ENCODE measurements at regions not wholly inside any gene's neighbourhood (a gene's known extent, or its start where the extent isn't known, plus 50 kb on each side); places are given as distances from the start of the nearest gene placed in this dataset.

DNA sequence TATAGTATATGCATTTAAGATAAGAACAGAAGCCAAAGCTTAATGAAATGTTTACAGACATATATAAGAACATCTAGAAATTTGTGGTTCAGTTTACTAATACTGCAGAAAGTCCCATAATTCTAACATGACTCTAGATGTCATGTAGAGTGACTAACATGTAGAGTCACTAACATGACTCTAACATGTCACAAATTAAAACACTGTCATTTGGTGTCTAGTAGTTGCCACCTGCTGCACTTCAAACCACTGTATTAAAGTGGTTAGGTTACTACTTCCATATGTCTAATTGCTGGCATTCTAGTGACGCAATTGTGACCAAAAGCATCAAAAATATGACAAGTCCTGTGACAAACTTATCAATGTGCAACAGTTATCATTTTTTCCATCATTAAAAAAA is 100.2 kb upstream of the WDR75 start:
- ChIA-PET POLR2A (no interaction called here), CTCF (no interaction called here)
- no peak for TF ChIP-seq POLR2AphosphoS5 (IDR thresholded peaks at IDR 0.05; ENCODE audit: low read depth, low read length)
- TF ChIP-seq SIN3A (IDR thresholded peaks at IDR 0.05; ENCODE audit: borderline replicate concordance, insufficient read depth, low read depth, low read length): no peak
- TF ChIP-seq CTCF (IDR thresholded peaks at IDR 0.05): no peak
- TF ChIP-seq TCF7L2 (IDR thresholded peaks at IDR 0.05; ENCODE audit: low read depth, low read length): no peak
- TF ChIP-seq REST (IDR thresholded peaks at IDR 0.05; ENCODE audit: insufficient read depth in 1 of 2, low read depth in 2 of 2, low read length in 1 of 2): no peak
- peaks cover 10% of the 10 kb centered on the region; the same call in 1 of the 2 replicates for H3K9me3 ChIP-seq (ENCODE audit: control insufficient read depth, insufficient read depth, low read depth, low read length)
- H3K27me3 ChIP-seq (ENCODE audit: control insufficient read depth, insufficient read depth, low read length): no peaks in the 10 kb centered on the region
- in situ Hi-C loops (cut with HindIII; ENCODE audit: low pct_unique_long_range_greater_than_20kb, low sequenced_read_pairs) (no loop called here), intact Hi-C loops (cut with micrococcal nuclease; ENCODE audit: unreplicated experiment) (no loop called here)
- no peaks in the 10 kb centered on the region for H3K36me3 ChIP-seq (ENCODE audit: control insufficient read depth, insufficient read depth, low read length)
- no peak overlapping the region for H3K27ac ChIP-seq (ENCODE audit: low read length)
- no peaks in the 10 kb centered on the region for H3K4me1 ChIP-seq (ENCODE audit: control insufficient read depth, insufficient read depth, low read length)
- ATAC-seq (no peak), DNase-seq (ENCODE audit: low read depth, low spot score) (no peak)
- no peak overlapping the region for H3K4me3 ChIP-seq (ENCODE audit: low read depth in 2 of 2, low read length in 2 of 2)
- no TSS peak for BruUV-seq (replicated peaks)

DNA sequence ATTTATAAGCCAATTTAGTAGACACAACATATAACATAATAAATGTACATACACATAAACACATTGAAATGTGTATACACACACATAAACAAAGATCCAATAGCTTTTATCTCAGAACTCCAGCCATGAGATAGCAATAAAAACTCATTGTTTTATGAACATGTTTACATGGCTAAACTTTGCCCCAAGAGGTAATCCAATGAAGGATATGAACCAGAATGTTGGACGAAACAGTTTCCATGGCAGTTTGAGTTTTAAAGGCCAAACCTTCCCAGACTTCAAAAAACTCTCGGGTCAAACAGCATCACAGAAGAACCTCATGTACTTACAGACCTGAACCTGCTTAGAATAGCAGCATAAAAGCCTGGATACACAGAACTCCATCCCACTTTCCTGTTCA is 97.2 kb upstream of the WDR75 start:
- intact Hi-C loops (cut with micrococcal nuclease; ENCODE audit: unreplicated experiment): no loop called here
- DNase-seq (ENCODE audit: low read depth, low spot score): no peak

More for the DNA sequence above, 97.2 kb upstream of the WDR75 start:
- in situ Hi-C loops (cut with HindIII; ENCODE audit: low pct_unique_long_range_greater_than_20kb, low sequenced_read_pairs): no loop called here
- Histone ChIP-seq H3K4me1 (ENCODE audit: control insufficient read depth, insufficient read depth, low read length) (no peaks in the 10 kb centered on the region), H3K36me3 (ENCODE audit: control insufficient read depth, insufficient read depth, low read length) (no peaks in the 10 kb centered on the region), H3K9me3 (ENCODE audit: control insufficient read depth, insufficient read depth, low read depth, low read length) (peaks cover 17% of the 10 kb centered on the region; the same call in 1 of the 2 replicates), H3K4me3 (ENCODE audit: low read depth in 2 of 2, low read length in 2 of 2) (no peak overlapping the region), H3K27ac (ENCODE audit: low read length) (no peak overlapping the region), H3K27me3 (ENCODE audit: control insufficient read depth, insufficient read depth, low read length) (no peaks in the 10 kb centered on the region)
- no peak for ATAC-seq
- BruUV-seq (replicated peaks): no TSS peak
- ChIA-PET CTCF (no interaction called here), POLR2A (no interaction called here)
- TF ChIP-seq POLR2AphosphoS5 (IDR thresholded peaks at IDR 0.05; ENCODE audit: low read depth, low read length) (no peak), TCF7L2 (IDR thresholded peaks at IDR 0.05; ENCODE audit: low read depth, low read length) (no peak), SIN3A (IDR thresholded peaks at IDR 0.05; ENCODE audit: borderline replicate concordance, insufficient read depth, low read depth, low read length) (no peak), CTCF (IDR thresholded peaks at IDR 0.05) (no peak), REST (IDR thresholded peaks at IDR 0.05; ENCODE audit: insufficient read depth in 1 of 2, low read depth in 2 of 2, low read length in 1 of 2) (no peak)

All from Panc1 (cell line).